Inferior parietal cortex (tissue), 1 donor: ENCODE measurements at regions not wholly inside any gene's neighbourhood (a gene's known extent, or its start where the extent isn't known, plus 50 kb on each side); places are given as distances from the start of the nearest gene placed in this dataset.

Experiments
- DNase-seq: peaks from one replicate; pipeline ENCODE4 v3.0.0-alpha.2; 2016; ENCODE audit errors: extremely low spot score

- DNase-seq, result no peak
These were observed 488.8 kb upstream of the MKI67 start for GRCh38 chr10:128614802-128615553.

DNA sequence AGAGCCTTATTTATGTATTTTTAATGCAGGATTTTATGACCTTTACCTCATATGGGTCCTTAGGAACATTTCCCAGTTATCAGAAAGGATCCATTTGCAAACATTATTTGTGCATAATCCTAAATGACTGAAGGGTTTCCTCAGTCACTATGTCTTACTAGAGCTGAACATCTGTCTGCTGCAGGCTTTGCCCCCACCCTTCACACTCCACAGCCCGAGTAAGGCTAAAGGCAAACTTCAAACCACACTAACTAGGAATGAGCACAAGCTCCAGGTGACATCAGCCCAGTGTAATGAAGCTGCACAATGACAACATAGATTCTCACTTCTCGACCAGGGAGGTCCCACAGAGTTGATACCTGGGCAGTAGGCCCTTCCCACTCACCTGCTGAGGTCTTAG lies 491.3 kb upstream of the MKI67 start:
- no peak for DNase-seq

GRCh38 chr10:128622706-128623105 lies 496.5 kb upstream of the MKI67 start:
- no peak for DNase-seq

GRCh38 chr10:128623776-128624175 lies 497.6 kb upstream of the MKI67 start:
- no peak for DNase-seq

DNA sequence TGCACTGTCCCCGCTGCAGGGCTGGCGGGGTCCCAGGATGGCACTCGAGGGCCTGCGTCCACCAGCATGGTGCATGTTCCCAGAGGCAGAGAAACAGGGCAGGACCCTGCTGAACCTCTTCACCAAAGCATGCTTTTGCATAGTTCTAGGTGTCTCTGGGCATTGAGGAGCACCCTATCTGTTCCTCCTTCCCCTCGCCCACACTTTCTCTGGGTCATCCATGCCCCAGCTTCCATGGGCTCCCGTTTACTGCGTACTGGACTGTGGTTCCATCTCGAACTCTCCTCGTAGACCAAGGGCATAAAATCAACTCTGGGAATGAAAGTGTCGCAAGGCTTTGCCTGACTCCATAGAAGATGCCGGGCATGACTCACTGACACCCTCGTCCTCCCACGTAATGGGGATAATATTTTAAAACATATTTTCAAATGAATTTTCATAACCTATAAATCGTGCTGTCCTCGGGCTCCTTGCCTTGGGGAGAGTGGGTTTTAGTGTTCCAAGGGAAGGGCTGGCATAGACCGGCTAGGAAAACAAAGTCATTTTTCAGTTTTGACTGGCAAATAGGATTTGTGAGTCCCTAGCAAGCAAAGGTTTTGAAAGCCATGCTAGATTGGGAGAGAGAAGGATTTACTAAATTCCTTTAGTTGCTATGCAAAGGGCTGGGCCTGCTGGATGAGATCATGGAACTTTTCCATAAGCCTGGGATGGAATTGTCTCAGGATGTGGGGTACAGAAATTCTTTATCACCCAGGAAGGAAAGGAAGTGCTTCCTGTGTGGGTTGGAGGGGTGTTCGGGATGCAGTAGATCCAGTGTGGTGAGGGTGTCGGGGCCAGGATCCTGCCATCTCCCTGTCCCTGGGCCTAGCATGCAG lies 498.7 kb upstream of the MKI67 start:
- no peak for DNase-seq

GRCh38 chr10:128625926-128626325 lies 499.7 kb upstream of the MKI67 start:
- no peak for DNase-seq

DNA sequence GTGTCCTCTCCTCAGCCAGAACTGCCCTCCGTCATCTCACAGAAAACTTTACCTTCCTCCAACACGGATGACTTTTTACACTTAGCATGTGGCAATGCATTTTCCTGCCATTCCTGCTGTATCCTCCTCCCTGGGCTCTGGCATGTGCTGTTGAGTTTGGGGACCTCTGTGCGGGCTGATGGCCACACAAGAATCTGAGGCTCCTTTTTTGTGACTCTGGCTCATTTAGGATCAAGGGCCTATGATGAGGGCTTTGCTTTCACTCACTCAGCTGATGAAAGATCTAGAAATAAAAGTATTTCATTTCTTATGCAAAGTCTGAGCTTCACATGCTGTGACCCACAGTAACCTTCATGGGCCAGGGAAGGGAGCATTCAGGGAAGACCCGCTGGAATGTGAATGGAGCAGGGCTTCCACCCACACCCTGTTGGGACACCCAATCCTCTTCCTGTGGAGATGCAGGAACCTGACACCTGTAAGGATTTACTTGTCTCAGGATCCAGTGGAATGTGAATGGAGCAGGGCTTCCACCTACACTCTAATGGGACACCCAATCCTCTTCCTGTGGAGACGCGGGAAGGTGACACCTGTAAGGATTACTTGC lies 500.3 kb upstream of the MKI67 start:
- no peak for DNase-seq

DNA sequence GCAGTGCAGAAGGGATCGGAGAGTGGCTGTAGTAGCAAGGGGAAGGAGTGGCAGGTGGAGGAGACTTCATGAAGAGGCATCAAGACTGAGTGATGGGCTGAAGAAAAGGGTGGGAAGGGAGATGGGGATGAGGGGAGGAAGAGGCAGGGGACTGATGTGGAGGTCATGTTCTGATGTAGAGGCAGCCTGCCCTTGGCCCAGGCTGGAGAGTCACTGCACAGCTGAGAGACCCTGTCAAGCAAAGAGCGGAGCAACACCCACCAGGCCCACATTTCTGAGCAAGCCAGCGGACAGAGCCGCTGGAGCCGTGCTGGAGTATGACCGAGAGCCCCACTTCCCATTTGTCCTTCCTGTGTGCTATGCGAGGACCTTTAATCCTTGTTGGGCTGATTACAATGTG lies 501.6 kb upstream of the MKI67 start:
- no peak for DNase-seq

DNA sequence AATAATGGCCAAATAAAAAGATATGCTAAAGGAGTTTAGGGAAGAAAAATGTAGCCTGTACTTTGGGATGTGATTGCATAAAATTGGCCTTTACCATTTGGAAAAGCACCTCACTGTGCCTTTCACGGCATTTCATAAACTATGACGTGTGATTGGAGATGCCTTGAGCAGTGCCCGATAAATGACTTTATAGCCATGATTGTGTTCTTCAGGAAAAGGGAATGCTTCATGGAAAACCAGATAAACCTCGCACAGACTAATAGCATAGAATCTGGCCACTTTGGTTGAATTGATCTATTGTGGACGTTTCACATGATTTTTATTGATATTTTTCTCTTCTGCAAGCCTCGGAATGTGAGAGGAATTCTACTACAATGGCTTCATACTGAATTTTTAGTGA lies 502.0 kb upstream of the MKI67 start:
- DNase-seq, result no peak

DNA sequence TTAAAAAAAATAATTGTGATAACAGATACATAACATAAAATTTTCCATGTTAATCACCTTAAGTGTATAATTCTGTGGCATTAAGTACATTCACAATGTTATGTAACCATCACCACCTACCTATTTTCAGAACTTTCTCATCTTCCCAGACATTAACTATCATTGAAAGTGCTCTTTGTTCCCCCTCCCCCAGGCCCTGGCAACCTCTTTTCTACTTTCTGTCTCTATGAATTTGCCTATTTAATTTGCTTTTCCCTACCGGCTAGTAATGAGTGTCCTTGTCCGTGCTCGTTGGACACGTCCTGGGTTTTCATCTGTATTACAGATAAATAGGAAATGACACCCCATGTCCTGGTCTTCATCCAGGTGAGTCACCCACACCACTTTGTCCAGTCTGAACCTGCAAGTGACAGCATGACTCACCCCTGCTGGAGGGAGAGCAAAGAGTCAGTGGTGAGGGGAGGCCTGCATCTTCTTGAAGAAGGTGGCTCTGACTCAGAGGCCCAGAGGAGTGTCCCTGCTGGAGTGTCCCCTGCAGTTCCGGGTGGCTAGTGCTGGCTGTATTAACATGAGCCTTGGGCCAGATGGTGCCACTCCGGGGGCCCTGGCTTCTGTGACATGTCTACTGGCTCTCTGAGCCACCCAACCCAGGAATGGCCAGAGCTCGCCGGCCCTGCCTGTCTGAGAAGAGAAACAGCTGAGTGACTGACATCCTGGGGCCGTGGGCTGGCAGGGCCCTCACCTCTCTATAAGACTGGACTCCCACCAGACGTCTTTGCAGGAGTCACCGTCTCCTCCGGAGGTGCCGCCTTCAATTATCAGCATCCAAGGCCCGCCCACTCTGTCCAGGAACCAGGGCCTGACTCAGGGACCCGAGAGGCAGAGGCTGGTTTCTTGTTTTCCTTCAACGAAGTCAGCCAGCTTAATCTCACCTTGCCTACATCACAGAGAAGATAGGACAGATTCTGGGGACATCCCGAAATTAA lies 503.2 kb upstream of the MKI67 start:
- no peak for DNase-seq

DNA sequence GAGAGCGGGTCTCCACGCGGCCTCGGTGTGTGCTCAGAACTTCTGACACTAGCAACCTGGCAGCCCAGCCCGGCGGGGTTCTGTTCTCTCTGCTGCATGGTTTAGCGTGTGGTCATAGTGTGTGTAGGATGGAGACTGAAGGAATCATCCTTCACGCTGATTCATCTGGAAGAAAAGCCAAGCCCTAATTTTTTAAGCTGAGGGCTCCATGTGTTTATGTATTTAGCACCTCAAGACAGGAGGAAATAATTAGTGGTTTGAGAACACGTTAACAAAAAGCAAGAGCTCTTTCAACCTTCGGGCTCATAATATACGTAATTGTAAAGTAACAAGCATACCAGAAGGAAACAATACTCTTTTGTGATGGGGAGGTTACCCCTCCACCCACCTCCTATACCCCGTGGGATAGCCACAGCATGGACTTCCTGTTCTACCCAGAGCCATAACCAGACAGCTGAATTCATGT lies 504.6 kb upstream of the MKI67 start:
- DNase-seq, result no peak

GRCh38 chr10:128631801-128632241 lies 505.6 kb upstream of the MKI67 start:
- peak; percentile 60 for DNase-seq

- DNase-seq, result no peak
These were observed 506.5 kb upstream of the MKI67 start for GRCh38 chr10:128632694-128633093.

DNA sequence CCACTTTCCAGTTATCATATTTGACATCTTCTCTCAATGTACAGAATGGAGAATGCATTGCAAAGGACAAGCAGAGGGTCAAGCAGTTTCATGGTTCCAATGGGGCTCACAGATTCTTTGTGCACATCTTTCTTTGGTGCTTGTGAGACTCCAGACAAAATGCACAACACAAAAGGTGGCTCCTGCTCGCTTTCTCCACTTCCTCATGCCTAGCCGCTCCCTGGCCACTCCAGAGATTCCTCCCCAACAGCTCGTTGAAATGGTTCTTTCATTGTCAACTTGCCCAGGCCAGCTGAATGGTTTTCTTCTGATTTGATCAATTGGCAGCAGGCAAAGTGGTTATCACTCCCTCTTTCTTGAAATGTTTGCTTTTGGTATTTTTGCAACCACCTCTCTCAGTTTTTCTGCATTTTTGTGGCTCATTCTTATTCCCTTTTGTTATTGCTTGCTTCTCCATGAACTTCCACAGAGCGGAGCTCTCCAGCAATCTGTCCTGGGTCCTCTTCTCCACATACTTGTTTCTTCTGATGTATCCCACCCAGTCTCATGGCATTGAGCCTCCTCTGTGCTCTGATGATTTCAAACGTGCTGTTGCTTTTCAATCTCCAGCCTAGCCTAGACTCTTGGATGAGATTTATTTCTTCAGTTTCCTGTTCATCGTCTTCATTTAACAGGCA lies 507.8 kb upstream of the MKI67 start:
- DNase-seq, result no peak

GRCh38 chr10:128642023-128642422 lies 515.8 kb upstream of the MKI67 start:
- DNase-seq, result no peak

DNA sequence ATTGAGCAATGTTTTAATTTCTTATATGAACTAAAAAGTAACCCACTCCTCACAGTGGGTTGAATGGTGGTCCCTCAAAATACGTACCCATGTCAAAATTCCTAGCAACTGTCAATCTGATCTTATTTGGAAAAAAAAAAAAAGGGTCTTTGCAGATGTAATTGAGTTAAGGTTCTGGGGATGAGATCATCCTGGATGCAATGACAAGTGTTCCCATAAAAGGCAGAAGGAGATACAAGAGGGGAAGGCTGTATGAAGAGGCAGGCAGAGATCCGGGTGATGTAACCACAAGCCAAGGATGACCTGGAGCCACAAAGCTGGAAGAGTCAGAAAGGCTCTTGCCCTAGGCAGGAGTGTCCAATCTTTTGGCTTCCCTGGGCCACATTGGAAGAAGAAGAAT lies 516.3 kb upstream of the MKI67 start:
- DNase-seq, result no peak

- no peak for DNase-seq
These were observed 517.4 kb upstream of the MKI67 start for GRCh38 chr10:128643658-128644057.

GRCh38 chr10:128645486-128645885 lies 519.3 kb upstream of the MKI67 start:
- no peak for DNase-seq

- DNase-seq, result no peak
These were observed 520.7 kb upstream of the MKI67 start for GRCh38 chr10:128646956-128647355.

GRCh38 chr10:128657548-128657947 lies 531.3 kb upstream of the MKI67 start:
- no peak for DNase-seq

GRCh38 chr10:128660726-128661125 lies 534.5 kb upstream of the MKI67 start:
- no peak for DNase-seq
